ENCODE measurements at regions not wholly inside any gene's neighbourhood (a gene's known extent, or its start where the extent isn't known, plus 50 kb on each side); places are given as distances from the start of the nearest gene placed in this dataset.

DNA sequence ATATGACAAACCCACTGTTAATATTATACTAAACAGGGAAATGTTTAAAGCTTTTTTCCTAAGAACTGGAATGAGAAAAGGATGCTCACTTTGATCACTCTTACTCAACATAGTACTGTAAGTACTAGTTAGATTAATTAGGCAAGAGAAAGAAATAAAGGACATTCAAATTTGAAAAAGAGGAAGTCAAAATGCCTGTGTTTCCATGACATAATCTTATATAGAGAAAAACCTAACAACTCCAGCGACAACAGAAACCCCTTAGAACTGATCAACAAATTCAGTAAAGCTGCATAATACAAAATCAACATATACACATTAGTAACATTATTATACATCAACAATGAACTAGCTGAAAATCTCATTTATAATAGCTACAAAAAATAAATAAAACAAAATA, 200.6 kb upstream of the ROBO1 start:
- TF ChIP-seq, protein P1, sequence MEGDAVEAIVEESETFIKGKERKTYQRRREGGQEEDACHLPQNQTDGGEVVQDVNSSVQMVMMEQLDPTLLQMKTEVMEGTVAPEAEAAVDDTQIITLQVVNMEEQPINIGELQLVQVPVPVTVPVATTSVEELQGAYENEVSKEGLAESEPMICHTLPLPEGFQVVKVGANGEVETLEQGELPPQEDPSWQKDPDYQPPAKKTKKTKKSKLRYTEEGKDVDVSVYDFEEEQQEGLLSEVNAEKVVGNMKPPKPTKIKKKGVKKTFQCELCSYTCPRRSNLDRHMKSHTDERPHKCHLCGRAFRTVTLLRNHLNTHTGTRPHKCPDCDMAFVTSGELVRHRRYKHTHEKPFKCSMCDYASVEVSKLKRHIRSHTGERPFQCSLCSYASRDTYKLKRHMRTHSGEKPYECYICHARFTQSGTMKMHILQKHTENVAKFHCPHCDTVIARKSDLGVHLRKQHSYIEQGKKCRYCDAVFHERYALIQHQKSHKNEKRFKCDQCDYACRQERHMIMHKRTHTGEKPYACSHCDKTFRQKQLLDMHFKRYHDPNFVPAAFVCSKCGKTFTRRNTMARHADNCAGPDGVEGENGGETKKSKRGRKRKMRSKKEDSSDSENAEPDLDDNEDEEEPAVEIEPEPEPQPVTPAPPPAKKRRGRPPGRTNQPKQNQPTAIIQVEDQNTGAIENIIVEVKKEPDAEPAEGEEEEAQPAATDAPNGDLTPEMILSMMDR (IDR thresholded peaks at IDR 0.05) = no peak
- no peak for TF ChIP-seq POLR2A (IDR thresholded peaks at IDR 0.05)

All from Peyer's patch (tissue), 4 donors.